Activated naive CD8-positive, alpha-beta T cell treated with anti-CD3 and anti-CD28 coated beads, Interleukin-2, amount 10 ng/mL, durations not matched to agents 7 days and 5 days (primary cell): ENCODE measurements at regions not wholly inside any gene's neighbourhood (a gene's known extent, or its start where the extent isn't known, plus 50 kb on each side); places are given as distances from the start of the nearest gene placed in this dataset.

ENCODE experiments used
- ATAC-seq: fragments of 150-1000 bp; cut with Tn5 transposase; one replicate; pipeline ENCODE4 v1.10.0; 2021; ENCODE audit warnings: low read depth, moderate library complexity
- POLR2A ChIA-PET: fragments of 350-600 bp; sonication (Branson Sonifier 250); formaldehyde crosslinking; loops from one replicate; lab custom pipeline; 2021; ENCODE audit warnings: antibody characterized with exemption; lab: Charles Lee
- DNase-seq: peaks from one replicate; pipeline ENCODE4 v3.0.0; 2021
- H3K27ac Mint-ChIP-seq: one replicate; pipeline ENCODE4 v1.8.0; 2022; ENCODE audit warnings: mild to moderate bottlenecking, mixed read lengths
- H3K27me3 Mint-ChIP-seq: one replicate; pipeline ENCODE4 v1.8.0; 2022; ENCODE audit warnings: mild to moderate bottlenecking, moderate library complexity, mixed read lengths
- H3K36me3 Mint-ChIP-seq: one replicate; pipeline ENCODE4 v1.8.0; 2021; ENCODE audit warnings: mild to moderate bottlenecking, mixed read lengths
- H3K4me1 Mint-ChIP-seq: one replicate; pipeline ENCODE4 v1.8.0; 2021; ENCODE audit warnings: mixed read lengths
- H3K4me3 Mint-ChIP-seq: one replicate; pipeline ENCODE4 v1.8.0; 2022; ENCODE audit warnings: mild to moderate bottlenecking, moderate library complexity, mixed read lengths
- H3K9me3 Mint-ChIP-seq: one replicate; pipeline ENCODE4 v1.8.0; 2021; ENCODE audit warnings: mixed read lengths

- POLR2A ChIA-PET: no interaction called here
- no peak for ATAC-seq
- DNase-seq: no peak
- Mint-ChIP-seq H3K36me3 (no peaks in the 10 kb centered on the region), H3K27ac (no peak overlapping the region), H3K27me3 (no peaks in the 10 kb centered on the region), H3K4me1 (no peaks in the 10 kb centered on the region), H3K4me3 (no peak overlapping the region), H3K9me3 (no peaks in the 10 kb centered on the region)
Measured at GRCh38 chr4:149296503-149296902, 519.1 kb downstream of the IQCM start.

- no peak for DNase-seq
Measured at GRCh38 chr4:149296084-149296483, 519.6 kb downstream of the IQCM start.

GRCh38 chr4:149294601-149295000 lies 521.0 kb downstream of the IQCM start:
- ATAC-seq: no peak
- no peak overlapping the region for H3K4me3 Mint-ChIP-seq
- no peaks in the 10 kb centered on the region for H3K4me1 Mint-ChIP-seq
- no peaks in the 10 kb centered on the region for H3K9me3 Mint-ChIP-seq
- POLR2A ChIA-PET: no interaction called here
- H3K27me3 Mint-ChIP-seq: no peaks in the 10 kb centered on the region
- no peaks in the 10 kb centered on the region for H3K36me3 Mint-ChIP-seq
- no peak for DNase-seq
- H3K27ac Mint-ChIP-seq: no peak overlapping the region

More at GRCh38 chr4:149296084-149296483, 519.6 kb downstream of the IQCM start:
- POLR2A ChIA-PET: no interaction called here
- H3K36me3 Mint-ChIP-seq: no peaks in the 10 kb centered on the region
- H3K9me3 Mint-ChIP-seq: no peaks in the 10 kb centered on the region
- no peak overlapping the region for H3K4me3 Mint-ChIP-seq
- no peak for ATAC-seq
- H3K27ac Mint-ChIP-seq: no peak overlapping the region
- no peaks in the 10 kb centered on the region for H3K4me1 Mint-ChIP-seq
- H3K27me3 Mint-ChIP-seq: no peaks in the 10 kb centered on the region

GRCh38 chr4:149293046-149293649 lies 522.5 kb downstream of the IQCM start:
- Mint-ChIP-seq H3K9me3 (no peaks in the 10 kb centered on the region), H3K27me3 (no peaks in the 10 kb centered on the region), H3K27ac (no peak overlapping the region), H3K36me3 (no peaks in the 10 kb centered on the region), H3K4me3 (no peak overlapping the region), H3K4me1 (no peaks in the 10 kb centered on the region)
- DNase-seq (no peak), ATAC-seq (no peak)
- POLR2A ChIA-PET: no interaction called here

GRCh38 chr4:149292425-149293007 lies 523.1 kb downstream of the IQCM start:
- H3K27ac Mint-ChIP-seq: no peak overlapping the region
- H3K9me3 Mint-ChIP-seq: no peaks in the 10 kb centered on the region
- no peaks in the 10 kb centered on the region for H3K36me3 Mint-ChIP-seq
- DNase-seq: no peak
- H3K4me1 Mint-ChIP-seq: no peaks in the 10 kb centered on the region
- no peaks in the 10 kb centered on the region for H3K27me3 Mint-ChIP-seq
- POLR2A ChIA-PET: no interaction called here
- no peak overlapping the region for H3K4me3 Mint-ChIP-seq
- no peak for ATAC-seq

- ATAC-seq (no peak), DNase-seq (no peak)
- no peaks in the 10 kb centered on the region for H3K27me3 Mint-ChIP-seq
- no peak overlapping the region for H3K4me3 Mint-ChIP-seq
- no peaks in the 10 kb centered on the region for H3K9me3 Mint-ChIP-seq
- no peak overlapping the region for H3K27ac Mint-ChIP-seq
- H3K36me3 Mint-ChIP-seq: no peaks in the 10 kb centered on the region
- H3K4me1 Mint-ChIP-seq: no peaks in the 10 kb centered on the region
- POLR2A ChIA-PET: no interaction called here
Measured at GRCh38 chr4:149291463-149291862, 524.2 kb downstream of the IQCM start.

- ATAC-seq: no peak
- Mint-ChIP-seq H3K36me3 (no peaks in the 10 kb centered on the region), H3K4me1 (no peaks in the 10 kb centered on the region), H3K27me3 (no peaks in the 10 kb centered on the region), H3K9me3 (no peaks in the 10 kb centered on the region), H3K27ac (no peak overlapping the region), H3K4me3 (no peak overlapping the region)
- POLR2A ChIA-PET: no interaction called here
- DNase-seq: no peak
Measured at GRCh38 chr4:149280806-149281205, 534.8 kb downstream of the IQCM start.

- Mint-ChIP-seq H3K27me3 (no peaks in the 10 kb centered on the region), H3K4me1 (no peaks in the 10 kb centered on the region), H3K36me3 (no peaks in the 10 kb centered on the region), H3K9me3 (no peaks in the 10 kb centered on the region), H3K27ac (no peak overlapping the region), H3K4me3 (no peak overlapping the region)
- ATAC-seq (no peak), DNase-seq (no peak)
- POLR2A ChIA-PET: no interaction called here
Measured at GRCh38 chr4:149279776-149280175, 535.9 kb downstream of the IQCM start.

GRCh38 chr4:149279331-149279730 lies 536.3 kb downstream of the IQCM start:
- Mint-ChIP-seq H3K36me3 (no peaks in the 10 kb centered on the region), H3K27ac (no peak overlapping the region), H3K4me3 (no peak overlapping the region), H3K4me1 (no peaks in the 10 kb centered on the region), H3K27me3 (no peaks in the 10 kb centered on the region), H3K9me3 (no peaks in the 10 kb centered on the region)
- POLR2A ChIA-PET: no interaction called here
- DNase-seq (no peak), ATAC-seq (no peak)

GRCh38 chr4:149277705-149278104 lies 537.9 kb downstream of the IQCM start:
- Mint-ChIP-seq H3K4me3 (no peak overlapping the region), H3K27me3 (no peaks in the 10 kb centered on the region), H3K9me3 (no peaks in the 10 kb centered on the region), H3K36me3 (no peaks in the 10 kb centered on the region), H3K27ac (no peak overlapping the region), H3K4me1 (no peaks in the 10 kb centered on the region)
- no peak for ATAC-seq
- POLR2A ChIA-PET: no interaction called here
- no peak for DNase-seq

- POLR2A ChIA-PET: no interaction called here
- no peak for ATAC-seq
- no peaks in the 10 kb centered on the region for H3K36me3 Mint-ChIP-seq
- DNase-seq: no peak
- H3K27ac Mint-ChIP-seq: no peak overlapping the region
- H3K9me3 Mint-ChIP-seq: no peaks in the 10 kb centered on the region
- H3K4me1 Mint-ChIP-seq: no peaks in the 10 kb centered on the region
- H3K27me3 Mint-ChIP-seq: no peaks in the 10 kb centered on the region
- H3K4me3 Mint-ChIP-seq: no peak overlapping the region
Measured at GRCh38 chr4:149269835-149270234, 545.8 kb downstream of the IQCM start.

GRCh38 chr4:149266301-149266700 lies 549.3 kb downstream of the IQCM start:
- no peaks in the 10 kb centered on the region for H3K9me3 Mint-ChIP-seq
- POLR2A ChIA-PET: no interaction called here

GRCh38 chr4:149265645-149266044 lies 550.0 kb downstream of the IQCM start:
- POLR2A ChIA-PET: no interaction called here
- H3K27me3 Mint-ChIP-seq: no peaks in the 10 kb centered on the region
- H3K36me3 Mint-ChIP-seq: no peaks in the 10 kb centered on the region
- DNase-seq (no peak), ATAC-seq (no peak)
- H3K4me1 Mint-ChIP-seq: no peaks in the 10 kb centered on the region
- no peak overlapping the region for H3K4me3 Mint-ChIP-seq
- H3K27ac Mint-ChIP-seq: no peak overlapping the region
- H3K9me3 Mint-ChIP-seq: no peaks in the 10 kb centered on the region

More at GRCh38 chr4:149266301-149266700, 549.3 kb downstream of the IQCM start:
- H3K27ac Mint-ChIP-seq: no peak overlapping the region
- H3K4me1 Mint-ChIP-seq: no peaks in the 10 kb centered on the region
- no peak overlapping the region for H3K4me3 Mint-ChIP-seq
- no peak for DNase-seq
- no peak for ATAC-seq
- no peaks in the 10 kb centered on the region for H3K36me3 Mint-ChIP-seq
- no peaks in the 10 kb centered on the region for H3K27me3 Mint-ChIP-seq

GRCh38 chr4:149264093-149264733 lies 551.4 kb downstream of the IQCM start:
- no peak overlapping the region for H3K4me3 Mint-ChIP-seq
- POLR2A ChIA-PET: no interaction called here
- DNase-seq (no peak), ATAC-seq (no peak)
- no peaks in the 10 kb centered on the region for H3K36me3 Mint-ChIP-seq
- no peak overlapping the region for H3K27ac Mint-ChIP-seq
- no peaks in the 10 kb centered on the region for H3K27me3 Mint-ChIP-seq
- no peaks in the 10 kb centered on the region for H3K4me1 Mint-ChIP-seq
- H3K9me3 Mint-ChIP-seq: no peaks in the 10 kb centered on the region
